Fibroblast of gingiva (primary cell): ENCODE measurements at regions not wholly inside any gene's neighbourhood (a gene's known extent, or its start where the extent isn't known, plus 50 kb on each side); places are given as distances from the start of the nearest gene placed in this dataset.
"Not testable (repeated sequence)": the region's sequence is repeated elsewhere in the genome, so short reads cannot be mapped to it uniquely, and the experiment has no call there.

Experiments
- DNase-seq: peaks from one replicate; pipeline ENCODE4 v3.0.0-alpha.2; 2011; ENCODE audit warnings: low read depth

DNA sequence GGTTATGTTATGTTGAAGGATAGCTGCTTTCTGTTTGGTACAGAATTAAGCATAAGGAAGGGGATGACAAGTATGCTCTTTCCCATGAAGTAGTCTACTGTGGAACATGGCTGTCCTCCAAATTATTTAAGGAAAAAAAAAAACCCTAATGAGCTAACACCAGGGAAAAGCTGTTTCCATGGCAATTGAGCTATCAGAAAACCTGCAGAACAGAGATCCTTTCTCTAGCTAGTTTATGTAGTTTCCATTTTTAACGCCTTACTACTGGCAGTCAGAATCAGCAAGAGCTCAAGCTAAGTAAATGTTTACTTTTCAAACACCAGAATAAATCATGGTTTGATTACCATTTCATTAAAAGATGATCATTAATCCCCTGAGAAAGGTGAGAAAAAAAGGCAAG, 287.4 kb upstream of the TARS1 start:
- no peak for DNase-seq

- DNase-seq: no peak
Observed at GRCh38 chr5:33153831-33154230, 286.9 kb upstream of the TARS1 start.

DNA sequence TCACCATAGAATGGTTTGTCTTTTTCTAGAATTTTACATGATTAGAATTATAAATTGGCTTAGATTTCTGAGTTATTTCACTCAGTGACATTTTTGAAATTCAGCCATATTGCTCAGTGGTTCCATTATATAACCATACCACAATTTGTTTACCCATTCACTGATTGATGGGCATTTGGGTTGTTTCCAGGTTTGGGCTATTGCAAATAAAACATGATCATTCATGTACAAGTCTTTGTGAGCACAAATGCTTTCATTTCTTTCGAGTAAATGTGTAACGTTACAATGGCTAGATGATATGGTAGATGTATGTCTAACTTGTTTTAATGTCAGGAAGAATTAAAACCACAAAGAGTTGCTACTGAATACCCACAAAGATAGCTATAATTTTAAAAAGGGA, 279.9 kb upstream of the TARS1 start:
- DNase-seq: no peak

GRCh38 chr5:33161421-33161820, 279.3 kb upstream of the TARS1 start:
- DNase-seq: no peak

GRCh38 chr5:33162057-33162456, 278.7 kb upstream of the TARS1 start:
- no peak for DNase-seq

- DNase-seq: no peak
Observed at GRCh38 chr5:33166522-33166921, 274.2 kb upstream of the TARS1 start.

- no peak for DNase-seq
Observed at GRCh38 chr5:33166948-33167347, 273.8 kb upstream of the TARS1 start.

DNA sequence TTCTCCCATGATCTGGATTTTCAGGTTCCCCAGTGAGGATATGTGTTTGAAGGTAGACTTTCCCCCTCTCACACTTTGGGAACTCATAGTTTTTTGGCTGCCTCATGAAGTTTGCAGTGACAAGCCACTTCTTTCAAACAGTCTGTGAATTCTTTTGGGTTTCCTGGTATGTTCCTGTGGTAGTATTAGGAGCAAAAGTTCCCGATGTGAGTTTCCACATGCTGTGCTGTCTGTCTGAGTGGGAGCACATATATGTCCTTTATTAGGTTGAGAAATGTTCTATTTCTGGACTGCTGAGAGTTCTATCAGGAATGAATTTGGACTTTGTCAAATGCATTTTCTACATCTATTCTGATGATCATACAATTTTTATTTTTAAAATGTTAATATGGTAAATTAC, 273.2 kb upstream of the TARS1 start:
- DNase-seq: peak; percentile 2

DNA sequence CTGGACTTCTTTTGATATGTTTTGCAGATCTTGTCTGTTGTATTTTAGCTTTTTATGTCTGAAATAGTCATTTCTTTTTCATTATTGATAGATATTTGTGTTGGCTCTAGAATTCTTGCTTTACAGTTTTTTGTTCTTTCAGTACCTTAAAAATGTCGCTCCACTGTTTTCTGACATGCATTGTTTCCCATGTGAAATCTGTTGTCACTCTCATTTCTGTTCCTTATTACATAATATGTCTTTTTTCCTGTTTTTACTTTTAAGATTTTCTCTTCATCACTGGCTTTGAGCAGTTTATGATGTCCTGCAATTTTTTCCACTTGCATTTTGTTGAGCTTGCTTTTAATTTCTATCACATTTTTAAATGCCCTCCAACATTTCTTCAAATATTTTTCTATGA, 270.4 kb upstream of the TARS1 start:
- DNase-seq: no peak

DNA sequence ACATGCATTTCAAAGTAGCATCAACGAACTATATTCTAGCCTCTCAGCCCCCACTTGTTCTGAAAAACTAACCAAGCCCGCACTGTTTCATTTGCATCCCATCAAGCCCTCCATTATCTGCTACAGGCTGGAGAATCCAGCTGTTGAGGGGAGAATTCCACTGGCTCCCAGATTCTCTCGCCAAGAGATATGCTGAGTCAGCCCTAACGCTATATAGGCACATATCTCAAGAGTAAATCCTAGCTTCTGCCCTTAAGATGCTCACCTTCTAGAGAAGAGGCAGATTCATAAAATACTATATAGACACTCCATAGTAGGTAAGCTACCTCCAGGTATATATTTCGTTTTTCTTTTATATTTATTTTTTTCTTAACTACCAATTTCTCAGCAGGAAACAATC, 266.4 kb upstream of the TARS1 start:
- DNase-seq: no peak

- DNase-seq: no peak
Observed at GRCh38 chr5:33179301-33179700, 261.5 kb upstream of the TARS1 start.

DNA sequence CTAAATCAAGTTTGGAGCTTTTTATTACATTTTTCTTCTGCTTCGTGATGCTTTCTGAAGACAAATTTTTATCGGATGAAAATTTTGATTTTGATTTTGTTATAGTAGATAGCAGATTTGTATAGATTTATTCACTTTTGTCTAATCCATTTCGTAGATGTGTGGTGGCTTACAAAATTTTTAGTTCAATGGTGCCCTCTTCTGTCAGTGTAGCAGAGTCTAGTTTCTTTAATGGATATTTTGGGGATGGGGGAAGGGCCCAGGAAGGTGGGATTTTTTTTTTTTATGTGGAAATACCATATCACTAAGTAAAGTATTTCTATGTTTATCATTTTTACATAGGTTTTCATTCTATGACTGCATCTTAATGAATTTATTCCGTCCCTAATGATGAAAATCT, 259.9 kb upstream of the TARS1 start:
- peak; percentile 45 for DNase-seq

GRCh38 chr5:33182986-33183385, 257.8 kb upstream of the TARS1 start:
- DNase-seq: no peak

DNA sequence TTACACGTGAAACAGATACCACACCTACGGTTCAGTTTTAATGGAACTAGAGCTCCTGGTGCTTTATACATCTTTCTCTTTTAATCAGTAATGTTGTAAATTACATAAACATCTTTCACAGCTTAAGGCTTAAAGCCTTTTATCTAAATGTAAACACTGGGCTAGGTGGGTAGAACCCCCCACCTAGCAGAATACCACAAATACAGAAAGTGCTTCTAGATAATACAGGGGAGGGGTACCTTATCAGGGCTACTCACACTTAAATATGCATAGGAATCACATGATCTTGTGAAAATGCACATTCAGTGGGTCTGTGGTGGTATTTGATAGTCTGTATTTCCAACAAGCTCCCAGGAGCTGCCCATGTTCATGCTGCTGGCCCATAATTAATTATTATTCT, 256.4 kb upstream of the TARS1 start:
- no peak for DNase-seq

DNA sequence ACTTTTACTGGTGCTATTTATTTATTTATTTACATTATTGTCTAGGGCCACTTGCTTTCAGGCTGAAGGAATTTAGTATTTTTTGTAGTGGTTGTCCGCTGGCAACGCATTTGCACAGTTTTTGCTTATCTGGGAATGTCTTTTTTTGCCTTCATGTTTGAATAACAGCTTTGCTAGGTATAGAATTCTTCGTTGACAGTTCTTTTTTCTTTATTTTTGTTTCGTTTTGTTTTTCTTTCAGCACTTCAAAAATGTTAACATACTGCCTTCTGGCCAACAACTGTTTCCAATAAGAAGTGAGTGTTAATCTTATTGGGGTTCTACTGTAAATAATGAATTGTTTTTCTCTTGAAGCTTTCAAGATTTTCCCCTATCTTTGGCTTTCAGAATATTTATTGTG, 252.7 kb upstream of the TARS1 start:
- no peak for DNase-seq

DNA sequence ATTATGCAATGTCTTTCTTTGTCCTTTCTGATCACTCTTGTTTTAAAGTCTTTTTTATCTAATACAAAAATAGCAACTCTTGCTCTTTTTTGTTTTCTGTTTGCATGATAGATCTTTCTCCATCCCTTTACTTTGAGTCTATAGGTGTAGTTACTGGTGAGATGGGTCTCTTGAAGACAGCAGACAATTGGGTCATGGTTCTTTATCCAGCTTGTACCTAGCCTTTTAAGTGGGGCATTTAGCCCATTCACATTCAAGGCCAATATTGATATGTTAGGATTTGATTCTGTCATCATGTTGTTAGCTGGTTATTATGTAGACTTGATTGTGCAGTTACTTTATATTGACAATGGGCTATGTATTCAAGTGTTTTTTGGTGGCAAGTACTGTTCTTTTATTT, 245.9 kb upstream of the TARS1 start:
- no peak for DNase-seq

GRCh38 chr5:33195431-33196165, 245.2 kb upstream of the TARS1 start:
- peak; percentile 77 for DNase-seq

DNA sequence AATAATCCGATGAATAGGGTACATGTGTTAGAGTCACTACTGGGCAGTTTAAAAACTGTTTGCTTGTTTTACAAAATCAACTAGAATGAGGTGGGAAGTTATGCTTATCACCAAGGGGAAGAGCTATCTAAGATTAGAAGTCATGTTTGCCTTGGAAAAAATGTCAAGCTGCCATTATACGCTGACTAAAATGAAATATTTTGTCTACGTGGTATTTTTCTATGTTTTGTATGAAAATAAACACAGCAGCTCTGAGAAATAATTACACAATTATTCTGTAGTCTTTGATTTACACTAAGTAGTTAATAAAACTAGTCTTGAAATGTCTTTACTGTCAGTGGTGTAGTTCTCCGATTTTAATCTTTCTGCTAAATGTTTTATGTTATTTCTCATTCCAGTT, 241.9 kb upstream of the TARS1 start:
- no peak for DNase-seq

DNA sequence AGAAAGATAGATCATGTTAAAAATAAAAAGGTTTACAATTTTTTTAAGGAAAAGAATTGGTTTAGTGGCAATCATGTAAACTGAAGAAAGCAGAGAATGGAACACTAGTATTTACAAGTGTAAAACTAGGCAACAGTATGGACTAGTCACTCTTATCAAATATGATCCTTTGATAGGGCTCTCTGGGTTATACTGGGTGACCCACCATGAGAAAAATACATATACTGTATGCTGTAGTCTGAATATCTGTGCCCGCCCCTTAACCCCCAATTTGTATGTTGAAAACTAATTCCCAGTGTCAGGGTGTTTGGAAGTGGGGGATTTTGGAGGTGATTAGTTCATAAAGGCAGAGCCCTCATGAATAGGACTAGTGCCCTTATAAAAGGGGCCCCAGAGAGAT, 236.8 kb upstream of the TARS1 start:
- no peak for DNase-seq

GRCh38 chr5:33205079-33205478, 235.7 kb upstream of the TARS1 start:
- no peak for DNase-seq

DNA sequence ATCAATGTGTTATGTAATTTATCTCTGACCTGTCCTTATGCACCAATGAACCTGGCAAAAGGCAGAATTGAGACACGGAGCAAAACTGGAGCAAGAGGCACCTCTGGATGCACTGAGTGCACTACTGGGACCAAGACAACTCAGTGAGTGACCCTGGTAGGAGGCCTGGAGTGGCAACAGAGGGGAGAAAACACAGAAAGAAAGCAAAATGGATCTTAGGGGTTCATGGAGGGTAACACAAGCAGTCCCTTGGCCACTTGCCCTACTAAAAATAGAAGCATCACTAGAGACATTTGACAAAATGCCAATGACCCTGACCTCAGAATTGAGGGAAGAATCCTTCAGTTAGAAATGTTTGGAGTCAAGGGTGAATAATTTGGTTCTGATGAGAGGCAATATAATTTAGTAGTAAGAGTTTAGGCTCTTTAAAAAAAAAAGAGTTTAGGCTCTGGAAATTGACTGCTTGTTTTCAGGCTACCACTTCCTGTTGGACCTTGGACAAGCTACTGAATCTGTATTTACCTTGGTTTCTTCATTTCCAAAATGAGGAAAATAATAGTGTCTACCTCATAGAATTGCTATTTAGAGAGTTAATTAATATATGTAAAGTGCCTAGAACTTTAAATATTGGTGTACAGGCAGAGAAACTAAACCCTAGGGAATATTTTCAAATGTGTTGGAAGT, 234.9 kb upstream of the TARS1 start:
- DNase-seq: no peak

- no peak for DNase-seq
Observed at GRCh38 chr5:33206962-33207506, 233.7 kb upstream of the TARS1 start.

DNA sequence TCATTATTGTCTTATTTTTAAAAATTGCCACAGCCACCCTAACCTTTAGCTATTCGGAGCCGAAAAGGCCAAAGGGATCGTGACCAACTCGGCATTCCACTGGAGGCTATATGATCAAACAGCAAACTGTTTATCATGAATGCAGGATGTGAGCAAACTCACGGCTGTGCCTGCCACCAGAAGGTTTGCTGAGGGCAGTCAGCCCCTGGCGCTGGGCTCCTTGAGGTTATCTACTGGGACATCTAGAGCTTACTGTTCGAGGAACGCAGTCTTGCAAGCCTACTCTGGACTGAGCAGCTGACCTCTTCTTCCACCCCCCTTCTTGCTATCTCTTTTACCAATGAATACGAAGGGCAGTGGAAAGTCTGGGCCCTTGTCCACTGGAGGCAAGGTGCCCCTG, 231.5 kb upstream of the TARS1 start:
- no peak for DNase-seq

DNA sequence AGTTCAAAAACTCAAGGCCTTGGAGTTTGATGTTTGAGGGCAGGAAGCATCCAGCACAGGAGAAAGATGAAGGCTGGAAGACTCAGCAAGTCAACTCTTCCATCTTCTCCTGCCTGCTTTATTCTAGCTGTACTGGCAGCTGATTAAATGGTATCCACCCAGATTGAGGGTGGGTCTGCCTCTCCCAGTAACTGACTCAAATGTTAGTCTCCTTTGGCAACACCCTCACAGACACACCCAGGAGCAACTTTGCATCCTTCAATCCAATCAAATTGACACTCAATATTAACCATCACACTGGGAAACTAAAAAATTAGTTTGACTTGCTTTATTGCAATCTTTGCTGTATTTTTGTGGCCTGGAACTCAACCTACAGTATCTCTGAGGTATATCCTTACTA, 230.5 kb upstream of the TARS1 start:
- not testable (repeated sequence) for DNase-seq
